Body of pancreas (tissue), 4 donors: ENCODE measurements at regions not wholly inside any gene's neighbourhood (a gene's known extent, or its start where the extent isn't known, plus 50 kb on each side); places are given as distances from the start of the nearest gene placed in this dataset.
A peak's percentile ranks its signal among the peaks of the same experiment; 100 is the strongest.

Experiments used
- ATAC-seq: fragments of 150-250 bp; one replicate; pipeline ENCODE4 v1.9.1; 2016
- DNase-seq, 4 donors: peaks; one replicate each; pipeline ENCODE4 v3.0.0-alpha.2; 2019
- H3K27ac ChIP-seq, 4 donors: fragments of 200-600 bp; sonication (generic); 1 replicate in 3 of 4; 2 replicates in 1 of 4; pipeline versions ENCODE4 v1.5.1 to v1.6.1; 2016 to 2019; ENCODE audit warnings: mild to moderate bottlenecking in 1 of 4, mixed read lengths in 1 of 4, moderate library complexity in 1 of 4
- H3K27me3 ChIP-seq, 2 donors: fragments of 200-600 bp; sonication (generic); one replicate each; pipeline ENCODE4 v1.6.0; 2016; ENCODE audit warnings: mild to moderate bottlenecking in 1 of 2
- H3K36me3 ChIP-seq, 2 donors: fragments of 200-600 bp; sonication (generic); replicated peaks in 1 of 2; 2 replicates each; pipeline ENCODE4 v1.5.1; 2016; ENCODE audit warnings: low read depth in 2 of 2; ENCODE audit not compliant: insufficient read depth in 1 of 2
- H3K4me1 ChIP-seq: fragments of 200-600 bp; sonication (generic); one replicate; pipeline ENCODE4 v1.6.0; 2016
- H3K4me3 ChIP-seq, 2 donors: fragments of 200-600 bp; sonication (generic); 1 replicate in 1 of 2; 2 replicates in 1 of 2; pipeline ENCODE4 v1.5.1; 2016 to 2019
- H3K9me3 ChIP-seq, 3 donors: fragments of 200-600 bp; sonication (generic); 1 replicate in 2 of 3; 2 replicates in 1 of 3; pipeline ENCODE4 v1.5.1; 2016
- CTCF ChIP-seq, 7 experiments: fragments of 450-650 bp in 4 of 7; fragments of 200-600 bp in 3 of 7; sonication (generic) in 3 of 7; IDR thresholded peaks; one replicate each; pipeline ENCODE4 v1.5.1; 2016 to 2019; ENCODE audit warnings: antibody characterized with exemption in 7 of 7
- POLR2A ChIP-seq, 3 donors: fragments of 450-650 bp; IDR thresholded peaks; one replicate each; pipeline ENCODE4 v1.6.1; 2016; ENCODE audit warnings: antibody characterized with exemption in 3 of 3, mild to moderate bottlenecking in 2 of 3
- WGBS, 2 donors: methylation state at CpG; one replicate each; pipeline ENCODE4 v1.1.5; 2017; 5-methylcytosine and 5-hydroxymethylcytosine counted together
- intact Hi-C: fragments of 100-400 bp; cut with DNase I; formaldehyde crosslinking; loops from one replicate; pipeline ENCODE4 v1.15.1; 2023

DNA sequence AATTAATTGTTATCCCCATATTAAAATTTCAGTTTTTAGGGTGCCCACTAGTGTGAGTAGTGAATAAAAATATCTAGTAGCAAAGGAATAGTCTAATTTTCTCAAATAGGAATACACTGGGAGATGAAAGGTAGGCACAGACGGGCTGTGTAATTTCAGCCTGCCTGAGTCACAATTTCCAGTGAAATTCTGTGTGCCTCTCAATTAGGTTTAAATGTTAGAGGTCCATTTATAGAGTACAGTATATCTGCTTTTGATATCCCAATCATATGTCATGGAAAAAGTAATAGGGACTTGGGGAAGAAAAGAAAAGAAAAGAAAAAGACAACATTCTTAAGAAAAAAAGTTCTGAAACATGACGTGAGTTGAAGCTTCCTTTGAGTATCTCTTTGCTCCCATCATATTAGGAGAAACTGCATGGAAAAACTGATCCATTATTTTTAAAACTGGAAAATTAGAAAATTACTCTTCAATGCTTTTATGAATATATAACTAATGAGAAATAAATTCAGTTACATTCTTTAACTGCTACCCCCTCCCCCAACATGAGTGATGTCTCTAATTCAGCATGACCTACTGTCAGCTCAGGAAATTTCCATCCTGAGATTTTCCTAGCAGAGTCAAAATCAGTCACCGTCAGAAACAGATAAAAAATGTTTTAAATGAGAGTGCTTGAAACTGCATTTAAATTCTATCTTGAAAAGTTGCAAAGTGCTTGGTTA, 473.8 kb upstream of the HSF2 start:
- no peak for DNase-seq
- Histone ChIP-seq H3K9me3 (no peaks in the 10 kb centered on the region), H3K36me3 (no peaks in the 10 kb centered on the region), H3K27me3 (no peaks in the 10 kb centered on the region), H3K4me3 (no peak overlapping the region), H3K4me1 (no peaks in the 10 kb centered on the region), H3K27ac (no peak overlapping the region)
- WGBS, 2 donors = 59 to 63% methylated on average over 3 of the region's 3 CpGs
- TF ChIP-seq CTCF (IDR thresholded peaks at IDR 0.05) = no peak
- TF ChIP-seq POLR2A (IDR thresholded peaks at IDR 0.05) = no peak
- ATAC-seq = no peak
- intact Hi-C loops = no loop called here

DNA sequence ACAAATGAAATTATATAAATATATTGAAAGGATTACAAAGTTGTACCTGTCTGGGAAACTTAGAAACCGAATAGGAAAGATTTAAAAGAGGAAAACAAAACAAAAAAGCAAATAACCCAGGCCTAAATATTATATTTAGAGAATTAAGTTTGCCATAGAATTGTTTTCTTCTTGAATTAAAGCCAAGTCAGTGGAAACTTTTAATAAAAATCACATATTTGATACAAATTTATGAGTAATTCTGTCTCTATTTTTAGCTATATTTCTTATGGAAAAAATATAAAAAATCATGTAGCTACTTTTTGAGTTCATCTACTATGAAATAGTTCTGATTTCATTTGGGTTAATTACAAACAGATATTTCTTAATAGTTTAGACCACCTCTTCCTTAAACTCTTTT, 470.2 kb upstream of the HSF2 start:
- intact Hi-C loops = no loop called here
- Histone ChIP-seq H3K27ac (no peak overlapping the region), H3K4me1 (no peaks in the 10 kb centered on the region), H3K27me3 (no peaks in the 10 kb centered on the region), H3K9me3 (no peaks in the 10 kb centered on the region), H3K36me3 (no peaks in the 10 kb centered on the region), H3K4me3 (no peak overlapping the region)
- ATAC-seq (no peak), DNase-seq (no peak)
- no peak for TF ChIP-seq CTCF (IDR thresholded peaks at IDR 0.05)
- TF ChIP-seq POLR2A (IDR thresholded peaks at IDR 0.05) = no peak
- WGBS, 2 donors = 40 to 42% methylated on average over 1 of the region's 1 CpG

- Histone ChIP-seq H3K9me3 (no peaks in the 10 kb centered on the region), H3K4me1 (no peaks in the 10 kb centered on the region), H3K27me3 (no peaks in the 10 kb centered on the region), H3K27ac (no peak overlapping the region), H3K36me3 (no peaks in the 10 kb centered on the region), H3K4me3 (no peak overlapping the region)
- intact Hi-C loops = no loop called here
- DNase-seq (peak in 2 of 4 donors; percentile 4 to 15), ATAC-seq (peak; percentile 38)
- TF ChIP-seq CTCF (IDR thresholded peaks at IDR 0.05) (no peak), POLR2A (IDR thresholded peaks at IDR 0.05) (no peak)
- 46 to 47% methylated on average over 13 of the region's 13 CpGs for WGBS, 2 donors
These were observed 467.1 kb upstream of the HSF2 start for GRCh38 chr6:121932076-121932991.

DNA sequence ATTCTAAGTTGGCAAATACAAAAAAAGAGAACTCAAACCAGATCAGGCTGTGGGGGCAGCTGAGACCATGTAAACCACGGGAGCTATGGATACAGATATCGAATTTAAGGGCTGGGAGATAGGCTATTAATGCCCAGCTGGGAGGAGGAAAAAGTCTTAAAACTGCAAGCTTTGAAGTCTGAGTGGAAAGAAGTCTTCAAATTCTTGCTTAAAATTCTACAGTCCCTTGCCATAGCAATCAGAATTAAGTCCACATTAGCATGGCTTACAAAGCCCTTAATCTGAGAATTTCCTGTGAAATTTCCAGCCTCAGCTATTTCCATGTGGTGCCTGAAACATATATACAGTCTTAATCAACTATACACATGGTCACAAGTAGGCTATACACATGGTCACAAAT, 465.0 kb upstream of the HSF2 start:
- no peaks in the 10 kb centered on the region for H3K36me3 ChIP-seq
- DNase-seq = no peak
- ATAC-seq = no peak
- intact Hi-C loops = no loop called here
- H3K4me1 ChIP-seq = no peaks in the 10 kb centered on the region
- 63 to 74% methylated on average over 2 of the region's 2 CpGs for WGBS, 2 donors
- H3K9me3 ChIP-seq = no peaks in the 10 kb centered on the region
- no peak for TF ChIP-seq POLR2A (IDR thresholded peaks at IDR 0.05)
- no peak for TF ChIP-seq CTCF (IDR thresholded peaks at IDR 0.05)
- H3K27ac ChIP-seq = no peak overlapping the region
- H3K4me3 ChIP-seq = no peak overlapping the region
- H3K27me3 ChIP-seq = no peaks in the 10 kb centered on the region
